ENCODE measurements at regions not wholly inside any gene's neighbourhood (a gene's known extent, or its start where the extent isn't known, plus 50 kb on each side); places are given as distances from the start of the nearest gene placed in this dataset.
"Not testable (repeated sequence)": the region's sequence is repeated elsewhere in the genome, so short reads cannot be mapped to it uniquely, and the experiment has no call there.

GRCh38 chr18:60022671-60023276 is 123.0 kb downstream of the PMAIP1 start:
- no peak for DNase-seq (ENCODE audit: low read depth)
- TF ChIP-seq CTCF (IDR thresholded peaks at IDR 0.05; ENCODE audit: control insufficient read depth, extremely low read depth, insufficient read depth), result no peak
- H3K4me3 ChIP-seq (ENCODE audit: low read depth, low read length), result no peak overlapping the region

DNA sequence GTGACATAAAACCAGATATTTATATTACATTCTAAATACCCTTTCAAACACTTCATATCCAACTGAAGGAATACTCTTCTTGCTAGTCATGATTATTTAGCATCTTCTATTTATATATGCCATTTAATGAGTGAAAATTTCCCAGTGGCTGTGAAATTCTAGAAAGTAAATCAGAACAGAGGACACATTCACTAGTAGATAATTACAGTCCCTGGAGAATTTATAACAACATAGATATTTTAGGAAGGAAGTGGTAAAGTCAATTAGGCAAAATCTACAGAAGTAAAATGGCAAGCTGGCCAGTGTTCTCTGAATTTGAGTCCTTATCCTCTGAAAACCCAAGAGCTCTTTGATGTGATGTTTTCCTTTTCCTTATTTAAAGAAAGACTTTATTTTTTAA is 121.8 kb downstream of the PMAIP1 start:
- no peak for DNase-seq (ENCODE audit: low read depth)
- TF ChIP-seq CTCF (IDR thresholded peaks at IDR 0.05; ENCODE audit: control insufficient read depth, extremely low read depth, insufficient read depth), result no peak
- no peak overlapping the region for H3K4me3 ChIP-seq (ENCODE audit: low read depth, low read length)

DNA sequence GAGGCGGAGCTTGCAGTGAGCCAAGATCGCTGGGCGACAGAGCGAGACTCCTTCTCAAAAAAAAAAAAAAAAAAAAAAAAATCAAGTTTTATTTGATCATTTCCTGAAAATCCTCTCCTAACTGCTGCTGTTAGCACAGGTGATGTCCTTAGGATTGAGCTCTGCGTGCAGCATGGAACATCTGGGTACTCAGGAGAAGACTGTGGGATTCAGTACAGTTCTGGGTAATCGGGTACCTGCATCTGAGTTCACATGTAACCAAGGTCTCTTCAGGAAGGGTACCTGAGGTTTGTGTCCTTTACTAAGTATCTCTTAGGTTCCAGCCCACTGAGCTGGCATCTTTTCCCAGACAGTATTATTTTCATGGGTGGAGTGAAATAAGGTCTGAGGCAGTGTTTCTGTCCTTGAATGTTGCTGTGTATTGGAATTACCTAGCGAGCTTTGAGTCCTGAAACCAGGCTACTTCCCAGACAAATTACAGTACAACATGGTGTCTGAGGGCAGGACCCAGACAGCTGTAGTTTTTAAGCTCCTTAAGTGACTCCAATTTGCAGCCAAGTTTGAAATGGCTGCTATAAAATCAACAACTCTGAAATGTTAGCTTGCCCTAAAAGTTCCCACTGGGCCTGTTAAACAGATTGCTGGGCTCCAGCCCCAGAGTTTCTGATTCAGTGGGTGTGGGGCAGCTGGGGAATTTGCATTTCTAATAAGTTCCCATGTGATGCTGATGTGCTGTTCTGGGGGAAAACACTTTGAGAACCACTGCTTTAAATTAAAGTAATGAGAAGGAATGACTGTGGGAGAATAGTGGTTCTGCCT is 120.5 kb downstream of the PMAIP1 start:
- TF ChIP-seq CTCF (IDR thresholded peaks at IDR 0.05; ENCODE audit: control insufficient read depth, extremely low read depth, insufficient read depth), result no peak
- H3K4me3 ChIP-seq (ENCODE audit: low read depth, low read length), result no peak overlapping the region
- DNase-seq (ENCODE audit: low read depth), result no peak

- H3K4me3 ChIP-seq (ENCODE audit: low read depth, low read length), result no peak overlapping the region
- TF ChIP-seq CTCF (IDR thresholded peaks at IDR 0.05; ENCODE audit: control insufficient read depth, extremely low read depth, insufficient read depth), result no peak
- DNase-seq (ENCODE audit: low read depth), result no peak
Measured at GRCh38 chr18:60019463-60019840, 119.7 kb downstream of the PMAIP1 start.

- DNase-seq (ENCODE audit: low read depth), result no peak
Measured at GRCh38 chr18:60018618-60019462, 119.0 kb downstream of the PMAIP1 start.

GRCh38 chr18:60018134-60018533 is 118.3 kb downstream of the PMAIP1 start:
- not testable (repeated sequence) for DNase-seq (ENCODE audit: low read depth); H3K4me3 ChIP-seq (ENCODE audit: low read depth, low read length)

More at GRCh38 chr18:60018618-60019462, 119.0 kb downstream of the PMAIP1 start:
- TF ChIP-seq CTCF (IDR thresholded peaks at IDR 0.05; ENCODE audit: control insufficient read depth, extremely low read depth, insufficient read depth), result no peak
- H3K4me3 ChIP-seq (ENCODE audit: low read depth, low read length), result no peak overlapping the region

DNA sequence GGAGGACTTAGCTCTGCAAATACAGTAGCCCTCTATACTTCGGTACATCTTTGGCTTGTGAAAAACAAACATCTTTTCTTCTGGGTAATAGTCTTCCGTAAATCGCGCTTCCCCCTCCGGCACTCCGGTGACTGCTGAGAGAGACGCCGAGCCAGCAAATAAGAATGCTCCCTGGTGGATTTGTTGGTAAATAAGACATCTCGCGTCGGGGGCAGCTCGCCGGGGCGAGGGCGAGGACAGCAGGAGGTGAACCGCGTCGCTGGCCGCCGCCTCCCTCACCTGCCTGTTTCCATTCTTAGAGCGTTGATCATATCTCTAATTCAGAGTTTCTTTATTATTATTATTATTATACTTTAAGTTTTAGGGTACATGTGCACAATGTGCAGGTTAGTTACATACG is 117.6 kb downstream of the PMAIP1 start:
- H3K4me3 ChIP-seq (ENCODE audit: low read depth, low read length), result no peak overlapping the region
- no peak for DNase-seq (ENCODE audit: low read depth)
- no peak for TF ChIP-seq CTCF (IDR thresholded peaks at IDR 0.05; ENCODE audit: control insufficient read depth, extremely low read depth, insufficient read depth)

DNA sequence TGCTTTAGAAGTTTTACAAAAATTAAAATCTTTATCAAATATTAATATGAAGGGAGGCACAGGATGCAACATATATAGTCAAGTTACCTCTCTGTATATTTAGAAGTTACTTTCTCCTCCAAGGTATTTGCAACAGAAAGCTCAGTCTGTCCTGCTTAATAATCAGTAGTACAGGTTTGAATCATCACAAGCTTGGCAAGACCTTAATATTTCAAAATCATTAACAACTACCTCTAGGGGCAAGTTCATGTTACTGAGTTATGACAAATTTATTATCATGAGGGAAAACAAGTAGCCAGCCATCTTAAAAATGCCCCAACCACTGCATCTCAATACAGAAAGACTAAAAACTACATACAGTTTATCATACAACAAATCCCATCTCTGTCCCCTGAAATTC is 116.0 kb downstream of the PMAIP1 start:
- not testable (repeated sequence) for H3K4me3 ChIP-seq (ENCODE audit: low read depth, low read length)

DNA sequence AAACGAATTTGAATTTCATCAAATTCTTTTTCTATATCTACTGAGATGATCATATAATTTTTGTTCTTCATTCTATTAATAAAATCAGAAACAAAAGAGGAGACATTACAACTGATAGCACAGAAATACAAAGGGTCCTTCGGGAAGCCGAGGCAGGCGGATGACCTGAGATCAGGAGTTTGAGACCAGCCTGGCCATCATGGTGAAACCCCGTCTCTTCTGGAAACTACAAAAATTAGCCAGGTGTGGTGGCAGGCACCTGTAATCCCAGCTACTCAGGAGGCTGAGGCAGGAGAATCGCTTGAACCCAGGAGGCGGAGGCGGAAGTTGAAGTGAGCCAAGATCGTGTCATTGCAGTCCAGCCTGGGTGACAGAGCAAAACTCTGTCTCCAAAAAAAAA is 113.4 kb downstream of the PMAIP1 start:
- H3K4me3 ChIP-seq (ENCODE audit: low read depth, low read length), result not testable (repeated sequence)

More for the DNA sequence above, 116.0 kb downstream of the PMAIP1 start:
- DNase-seq (ENCODE audit: low read depth), result not testable (repeated sequence)

More for the DNA sequence above, 113.4 kb downstream of the PMAIP1 start:
- not testable (repeated sequence) for DNase-seq (ENCODE audit: low read depth)
